ENCODE measurements at regions not wholly inside any gene's neighbourhood (a gene's known extent, or its start where the extent isn't known, plus 50 kb on each side); places are given as distances from the start of the nearest gene placed in this dataset.

DNA sequence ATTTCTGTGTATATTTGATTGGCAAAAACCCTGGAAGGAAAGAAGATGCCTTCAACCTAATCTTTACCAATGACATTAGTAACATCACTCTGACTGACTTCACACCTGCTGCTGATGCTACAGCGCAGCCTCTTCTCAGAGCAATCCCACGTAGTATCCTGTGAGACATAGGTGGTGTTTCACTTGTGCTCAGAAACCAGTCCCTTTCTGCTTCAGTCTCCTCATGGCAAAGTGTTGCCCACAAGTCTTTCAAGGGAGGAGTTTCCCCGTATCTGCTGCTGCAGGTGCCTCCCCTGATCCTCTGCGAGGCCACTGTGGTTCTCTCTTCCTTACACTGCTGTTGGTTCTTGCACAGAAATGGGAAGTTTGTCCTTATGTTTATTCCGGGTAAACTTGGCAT, 433.2 kb upstream of the TNP1 start:
- TF ChIP-seq, protein P1, sequence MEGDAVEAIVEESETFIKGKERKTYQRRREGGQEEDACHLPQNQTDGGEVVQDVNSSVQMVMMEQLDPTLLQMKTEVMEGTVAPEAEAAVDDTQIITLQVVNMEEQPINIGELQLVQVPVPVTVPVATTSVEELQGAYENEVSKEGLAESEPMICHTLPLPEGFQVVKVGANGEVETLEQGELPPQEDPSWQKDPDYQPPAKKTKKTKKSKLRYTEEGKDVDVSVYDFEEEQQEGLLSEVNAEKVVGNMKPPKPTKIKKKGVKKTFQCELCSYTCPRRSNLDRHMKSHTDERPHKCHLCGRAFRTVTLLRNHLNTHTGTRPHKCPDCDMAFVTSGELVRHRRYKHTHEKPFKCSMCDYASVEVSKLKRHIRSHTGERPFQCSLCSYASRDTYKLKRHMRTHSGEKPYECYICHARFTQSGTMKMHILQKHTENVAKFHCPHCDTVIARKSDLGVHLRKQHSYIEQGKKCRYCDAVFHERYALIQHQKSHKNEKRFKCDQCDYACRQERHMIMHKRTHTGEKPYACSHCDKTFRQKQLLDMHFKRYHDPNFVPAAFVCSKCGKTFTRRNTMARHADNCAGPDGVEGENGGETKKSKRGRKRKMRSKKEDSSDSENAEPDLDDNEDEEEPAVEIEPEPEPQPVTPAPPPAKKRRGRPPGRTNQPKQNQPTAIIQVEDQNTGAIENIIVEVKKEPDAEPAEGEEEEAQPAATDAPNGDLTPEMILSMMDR (optimal IDR thresholded peaks at IDR 0.05 in 1 of 3, IDR thresholded peaks at IDR 0.05 in 1 of 3, conservative IDR thresholded peaks at IDR 0.05 in 1 of 3; ENCODE audit: extremely low read depth in 1 of 3, insufficient read depth in 2 of 3, low read length in 3 of 3), result no peak
- no peak for TF ChIP-seq EZH2 (IDR thresholded peaks at IDR 0.05; ENCODE audit: low read length)

All from keratinocyte (primary cell).